Panc1 (cell line): ENCODE measurements at regions not wholly inside any gene's neighbourhood (a gene's known extent, or its start where the extent isn't known, plus 50 kb on each side); places are given as distances from the start of the nearest gene placed in this dataset.

Experiments
- ATAC-seq: fragments of 200-7000 bp; cut with Tn5 transposase; 2 replicates; pipeline ENCODE4 v1.9.1; 2020; ENCODE audit warnings: mild to moderate bottlenecking, moderate library complexity
- BruUV-seq: library from RNA; stranded (reverse); fragments of 400-500 nt; replicated peaks from 2 replicates; lab custom pipeline; 2021; lab: Mats Ljungman, UMichigan
- CTCF ChIA-PET: fragments of 300-600 bp; sonication (Branson Sonifier 250); formaldehyde crosslinking; loops from one replicate; lab custom pipeline; 2022; ENCODE audit warnings: antibody characterized with exemption; lab: Charles Lee
- POLR2A ChIA-PET: fragments of 300-600 bp; sonication (Branson Sonifier 250); formaldehyde crosslinking; loops from one replicate; lab custom pipeline; 2022; ENCODE audit warnings: antibody characterized with exemption; lab: Charles Lee
- DNase-seq: peaks from one replicate; pipeline ENCODE4 v3.0.0-alpha.2; 2010; ENCODE audit warnings: low read depth, low spot score
- H3K27ac ChIP-seq: 2 replicates; pipeline ENCODE4 v1.5.1; 2011; ENCODE audit warnings: mild to moderate bottlenecking, low read length, inconsistent platforms
- H3K27me3 ChIP-seq: fragments of 200-500 bp; sonication (Bioruptor generic); 2 replicates; pipeline ENCODE4 v1.6.0; 2014; ENCODE audit warnings: low read length, inconsistent platforms; ENCODE audit not compliant: control insufficient read depth, insufficient read depth
- H3K36me3 ChIP-seq: fragments of 200-500 bp; sonication (Bioruptor generic); 2 replicates; pipeline ENCODE4 v1.5.1; 2014; ENCODE audit warnings: inconsistent platforms, mild to moderate bottlenecking, low read length, moderate library complexity; ENCODE audit not compliant: control insufficient read depth, insufficient read depth
- H3K4me1 ChIP-seq: 2 replicates; pipeline ENCODE4 v1.5.1; 2011; ENCODE audit warnings: inconsistent platforms, mild to moderate bottlenecking, low read length, moderate library complexity; ENCODE audit not compliant: control insufficient read depth, insufficient read depth
- H3K4me3 ChIP-seq, 2 experiments: 2 replicates each; pipeline ENCODE4 v1.5.1; 2011 to 2012; ENCODE audit warnings: low read depth in 2 of 2, low read length in 2 of 2, mild to moderate bottlenecking in 2 of 2, inconsistent platforms in 1 of 2, moderate library complexity in 1 of 2
- H3K9me3 ChIP-seq: fragments of 200-500 bp; sonication (Bioruptor generic); 2 replicates; pipeline ENCODE4 v1.5.1; 2014; ENCODE audit warnings: low read depth, mild to moderate bottlenecking, inconsistent platforms, low read length, moderate library complexity; ENCODE audit not compliant: control insufficient read depth, insufficient read depth
- POLR2AphosphoS5 ChIP-seq: IDR thresholded peaks from 2 replicates; pipeline ENCODE4 v1.6.1; 2012; ENCODE audit warnings: mild to moderate bottlenecking, low read depth, low read length, moderate library complexity
- REST ChIP-seq, 2 experiments: IDR thresholded peaks; 2 replicates each; pipeline ENCODE4 v1.6.1; 2011 to 2012; ENCODE audit warnings: low read depth in 2 of 2, control low read depth in 1 of 2, low read length in 1 of 2, mild to moderate bottlenecking in 1 of 2, moderate library complexity in 1 of 2; ENCODE audit not compliant: insufficient read depth in 1 of 2
- SIN3A ChIP-seq: IDR thresholded peaks from 2 replicates; pipeline ENCODE4 v1.6.1; 2012; ENCODE audit warnings: low read depth, mild to moderate bottlenecking, low read length, moderate library complexity, borderline replicate concordance; ENCODE audit not compliant: insufficient read depth
- TCF7L2 ChIP-seq: IDR thresholded peaks from 2 replicates; pipeline ENCODE4 v1.6.1; 2011; ENCODE audit warnings: mild to moderate bottlenecking, low read depth, low read length, inconsistent platforms
- in situ Hi-C: cut with HindIII; loops from 2 replicates; pipeline ENCODE4 v1.10.0; 2016; ENCODE audit warnings: low sequenced_read_pairs, low pct_unique_long_range_greater_than_20kb
- intact Hi-C: fragments of 100-400 bp; cut with micrococcal nuclease; formaldehyde crosslinking; loops from one replicate; pipeline ENCODE4 v1.10.0; 2022; ENCODE audit not compliant: unreplicated experiment
- TF ChIP-seq, protein P1 (sequence below): fragments of 450-650 bp; IDR thresholded peaks from 2 replicates; pipeline ENCODE4 v1.5.1; 2017; ENCODE audit warnings: mild to moderate bottlenecking

- no peaks in the 10 kb centered on the region for H3K9me3 ChIP-seq
- intact Hi-C loops: no loop called here
- ATAC-seq (no peak), DNase-seq (no peak)
- H3K4me1 ChIP-seq: no peaks in the 10 kb centered on the region
- no peak overlapping the region for H3K4me3 ChIP-seq
- H3K36me3 ChIP-seq: no peaks in the 10 kb centered on the region
- H3K27ac ChIP-seq: no peak overlapping the region
- peaks cover 30% of the 10 kb centered on the region for H3K27me3 ChIP-seq
- in situ Hi-C loops: no loop called here
- POLR2A ChIA-PET: no interaction called here
- TF ChIP-seq TCF7L2 (no peak), SIN3A (no peak), REST (IDR thresholded peaks at IDR 0.05; ENCODE audit: insufficient read depth in 1 of 2, low read depth in 2 of 2, low read length in 1 of 2) (no peak), POLR2AphosphoS5 (no peak)
- TF ChIP-seq, protein P1, sequence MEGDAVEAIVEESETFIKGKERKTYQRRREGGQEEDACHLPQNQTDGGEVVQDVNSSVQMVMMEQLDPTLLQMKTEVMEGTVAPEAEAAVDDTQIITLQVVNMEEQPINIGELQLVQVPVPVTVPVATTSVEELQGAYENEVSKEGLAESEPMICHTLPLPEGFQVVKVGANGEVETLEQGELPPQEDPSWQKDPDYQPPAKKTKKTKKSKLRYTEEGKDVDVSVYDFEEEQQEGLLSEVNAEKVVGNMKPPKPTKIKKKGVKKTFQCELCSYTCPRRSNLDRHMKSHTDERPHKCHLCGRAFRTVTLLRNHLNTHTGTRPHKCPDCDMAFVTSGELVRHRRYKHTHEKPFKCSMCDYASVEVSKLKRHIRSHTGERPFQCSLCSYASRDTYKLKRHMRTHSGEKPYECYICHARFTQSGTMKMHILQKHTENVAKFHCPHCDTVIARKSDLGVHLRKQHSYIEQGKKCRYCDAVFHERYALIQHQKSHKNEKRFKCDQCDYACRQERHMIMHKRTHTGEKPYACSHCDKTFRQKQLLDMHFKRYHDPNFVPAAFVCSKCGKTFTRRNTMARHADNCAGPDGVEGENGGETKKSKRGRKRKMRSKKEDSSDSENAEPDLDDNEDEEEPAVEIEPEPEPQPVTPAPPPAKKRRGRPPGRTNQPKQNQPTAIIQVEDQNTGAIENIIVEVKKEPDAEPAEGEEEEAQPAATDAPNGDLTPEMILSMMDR: no peak
- BruUV-seq: no TSS peak
- CTCF ChIA-PET: no interaction called here
These were observed 189.7 kb upstream of the BLID start for GRCh38 chr11:122305426-122306320.

DNA sequence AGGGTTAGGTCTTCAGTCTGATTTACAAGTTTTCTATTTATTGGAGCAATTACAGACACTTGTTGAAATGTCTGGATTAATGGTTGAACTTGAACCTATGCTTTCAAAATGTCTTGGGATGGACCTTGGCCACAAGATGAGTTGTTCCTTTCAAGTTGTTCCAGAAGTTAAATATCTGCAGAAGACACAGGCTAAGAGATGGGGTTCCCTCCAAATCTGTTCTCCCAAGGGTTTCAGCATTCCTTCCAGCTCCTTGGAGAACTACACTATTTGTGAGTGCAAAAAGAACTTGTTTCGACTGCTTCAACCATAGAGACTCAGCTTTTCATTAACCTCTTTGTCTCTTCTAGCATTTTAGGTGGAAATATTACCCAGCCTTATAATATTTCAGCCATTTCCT, 189.0 kb upstream of the BLID start:
- POLR2A ChIA-PET: no interaction called here
- ATAC-seq: no peak
- in situ Hi-C loops: no loop called here
- BruUV-seq: no TSS peak
- H3K27me3 ChIP-seq: peaks cover 25% of the 10 kb centered on the region
- no peak overlapping the region for H3K27ac ChIP-seq
- H3K4me3 ChIP-seq: no peak overlapping the region
- TF ChIP-seq TCF7L2 (no peak), POLR2AphosphoS5 (no peak), REST (IDR thresholded peaks at IDR 0.05; ENCODE audit: insufficient read depth in 1 of 2, low read depth in 2 of 2, low read length in 1 of 2) (no peak), SIN3A (no peak)
- TF ChIP-seq, protein P1: no peak
- H3K36me3 ChIP-seq: no peaks in the 10 kb centered on the region
- intact Hi-C loops: no loop called here
- DNase-seq: no peak
- CTCF ChIA-PET: no interaction called here
- H3K9me3 ChIP-seq: no peaks in the 10 kb centered on the region
- H3K4me1 ChIP-seq: no peaks in the 10 kb centered on the region
